ENCODE measurements at regions not wholly inside any gene's neighbourhood (a gene's known extent, or its start where the extent isn't known, plus 50 kb on each side); places are given as distances from the start of the nearest gene placed in this dataset.

GRCh38 chr2:57044931-57045635, 861.3 kb downstream of the CCDC85A start:
- H3K27me3 ChIP-seq (ENCODE audit: control insufficient read depth in 1 of 2, insufficient read depth in 2 of 2, low read length in 2 of 2): no peaks in the 10 kb centered on the region
- no peak overlapping the region for H3K27ac ChIP-seq (ENCODE audit: extremely low read length, insufficient read depth, low read length)
- WGBS (ENCODE audit: low lambda C conversion rate): 39% methylated on average over 4 of the region's 4 CpGs
- ATAC-seq (no peak), FAIRE-seq (no peak), DNase-seq (ENCODE audit: low spot score) (no peak)
- H4K20me1 ChIP-seq (ENCODE audit: insufficient read depth, low read length): no peaks in the 10 kb centered on the region
- no peak overlapping the region for H3K9ac ChIP-seq (ENCODE audit: insufficient read depth, low read depth, low read length)
- H3K4me3 ChIP-seq (replicated peaks in 1 of 3; ENCODE audit: insufficient read depth in 1 of 3, low read depth in 2 of 3, low read length in 3 of 3): no peak overlapping the region
- peaks cover 77% of the 10 kb centered on the region for H3K9me3 ChIP-seq (ENCODE audit: low read length)
- no peaks in the 10 kb centered on the region for H3K79me2 ChIP-seq (ENCODE audit: insufficient read depth, low read length)
- no peak overlapping the region for H3K4me2 ChIP-seq (ENCODE audit: low read depth, low read length)
- no peaks in the 10 kb centered on the region for H3K4me1 ChIP-seq (ENCODE audit: insufficient read depth, low read length)
- BruUV-seq (replicated peaks): no TSS peak
- CTCF ChIA-PET (ENCODE audit: low intra/inter-chr PET ratio, low total read pairs): no interaction called here
- TF ChIP-seq DMAP1 (CRISPR knock-in tag; IDR thresholded peaks at IDR 0.05): no peak
- TF ChIP-seq GABPA (IDR thresholded peaks at IDR 0.05; ENCODE audit: low read depth, low read length): no peak
- TF ChIP-seq GABPA (CRISPR knock-in tag; IDR thresholded peaks at IDR 0.05; ENCODE audit: low read depth): no peak
- TF ChIP-seq ISX (CRISPR knock-in tag; conservative IDR thresholded peaks at IDR 0.05): no peak
- TF ChIP-seq ZBTB33 (CRISPR knock-in tag; IDR thresholded peaks at IDR 0.05): no peak
- TF ChIP-seq MYNN (CRISPR knock-in tag; IDR thresholded peaks at IDR 0.05; ENCODE audit: low read depth): no peak
- TF ChIP-seq DMTF1 (CRISPR knock-in tag; IDR thresholded peaks at IDR 0.05): no peak
- no peak for TF ChIP-seq TCF7L2 (IDR thresholded peaks at IDR 0.05; ENCODE audit: low read depth, low read length)
- in situ Hi-C loops (cut with HindIII; ENCODE audit: extremely low pct_ligation_motif_present, low pct_unique_long_range_greater_than_20kb): no loop called here
- POLR2A ChIA-PET: no interaction called here
- no peak overlapping the region for H2AFZ ChIP-seq (ENCODE audit: low read length)
- no peaks in the 10 kb centered on the region for H3K36me3 ChIP-seq (replicated peaks in 1 of 2; ENCODE audit: control insufficient read depth in 1 of 2, insufficient read depth in 2 of 2, low read length in 2 of 2)
- intact Hi-C loops (cut with micrococcal nuclease; ENCODE audit: unreplicated experiment): no loop called here
